HepG2 (cell line): ENCODE measurements at regions not wholly inside any gene's neighbourhood (a gene's known extent, or its start where the extent isn't known, plus 50 kb on each side); places are given as distances from the start of the nearest gene placed in this dataset.
A peak's percentile ranks its signal among the peaks of the same experiment; 100 is the strongest.

Experiments
- ATAC-seq: fragments of 200-7000 bp; cut with Tn5 transposase; 3 replicates; pipeline ENCODE4 v1.9.1; 2020; ENCODE audit warnings: mild to moderate bottlenecking, moderate library complexity
- BruUV-seq: library from RNA; stranded (reverse); fragments of 400-500 nt; replicated peaks from 2 replicates; lab custom pipeline; 2021; lab: Mats Ljungman, UMichigan
- CTCF ChIA-PET: fragments of 300-600 bp; formaldehyde crosslinking; extraction: SDS; loops from one replicate; lab custom pipeline; 2021; ENCODE audit warnings: low total read pairs, inconsistent platforms, low intra/inter-chr PET ratio; lab: Yijun Ruan, JAX
- POLR2A ChIA-PET: fragments of 350-600 bp; sonication (Branson Sonifier 250); formaldehyde crosslinking; loops from one replicate; lab custom pipeline; 2020; ENCODE audit warnings: antibody characterized with exemption, inconsistent platforms; lab: Yijun Ruan, JAX
- DNase-seq: peaks from one replicate; pipeline ENCODE4 v3.0.0-alpha.2; 2015; ENCODE audit warnings: low spot score
- FAIRE-seq: peaks from 3 replicates; lab custom pipeline; 2011; peaks lifted over from hg19 to GRCh38; lab: Jason Lieb, UNC
- H2AFZ ChIP-seq: one replicate; pipeline ENCODE4 v1.6.1; 2011; ENCODE audit warnings: low read length, inconsistent platforms
- H3K27ac ChIP-seq: fragments of 300-600 bp; 3 replicates; pipeline ENCODE4 v1.8.0; 2011; ENCODE audit warnings: mixed run types, mild to moderate bottlenecking, mixed read lengths, low read length, inconsistent platforms; ENCODE audit not compliant: insufficient read depth; ENCODE audit errors: extremely low read length
- H3K27me3 ChIP-seq, 2 experiments: fragments of 200-600 bp in 1 of 2; 2 replicates in 1 of 2; 3 replicates in 1 of 2; pipeline versions ENCODE4 v1.6.0 to v1.8.0; 2011; ENCODE audit warnings: low read length in 2 of 2, mild to moderate bottlenecking in 2 of 2, moderate library complexity in 2 of 2, inconsistent platforms in 1 of 2; ENCODE audit not compliant: insufficient read depth in 2 of 2, control insufficient read depth in 1 of 2
- H3K36me3 ChIP-seq, 2 experiments: fragments of 200-600 bp in 1 of 2; replicated peaks in 1 of 2; 2 replicates in 1 of 2; 3 replicates in 1 of 2; pipeline versions ENCODE4 v1.5.1 to v1.8.0; 2011; ENCODE audit warnings: low read length in 2 of 2, inconsistent platforms in 1 of 2; ENCODE audit not compliant: insufficient read depth in 2 of 2, control insufficient read depth in 1 of 2
- H3K4me1 ChIP-seq: 2 replicates; pipeline ENCODE4 v1.5.1; 2012; ENCODE audit warnings: low read length, inconsistent platforms; ENCODE audit not compliant: insufficient read depth
- H3K4me2 ChIP-seq: 2 replicates; pipeline ENCODE4 v1.6.0; 2011; ENCODE audit warnings: low read depth, low read length, inconsistent platforms
- H3K4me3 ChIP-seq, 3 experiments: fragments of 200-600 bp in 1 of 3; sonication (generic), shearing (Covaris generic) in 1 of 3; replicated peaks in 1 of 3; 2 replicates each; pipeline ENCODE4 v1.5.1; 2011 to 2016; ENCODE audit warnings: low read length in 3 of 3, inconsistent platforms in 2 of 3, low read depth in 2 of 3, mild to moderate bottlenecking in 2 of 3, control low read depth in 1 of 3, mixed read lengths in 1 of 3; ENCODE audit not compliant: insufficient read depth in 1 of 3
- H3K79me2 ChIP-seq: one replicate; pipeline ENCODE4 v1.6.1; 2011; ENCODE audit warnings: low read length, inconsistent platforms; ENCODE audit not compliant: insufficient read depth
- H3K9ac ChIP-seq: 2 replicates; pipeline ENCODE4 v1.6.0; 2011; ENCODE audit warnings: mild to moderate bottlenecking, low read depth, low read length, inconsistent platforms; ENCODE audit not compliant: insufficient read depth
- H3K9me3 ChIP-seq: 2 replicates; pipeline ENCODE4 v1.5.1; 2012; ENCODE audit warnings: mild to moderate bottlenecking, low read length
- H4K20me1 ChIP-seq: 2 replicates; pipeline ENCODE4 v1.6.0; 2011; ENCODE audit warnings: inconsistent platforms, mild to moderate bottlenecking, low read length, moderate library complexity; ENCODE audit not compliant: insufficient read depth
- AGO2 ChIP-seq: fragments of 200-400 bp; formaldehyde crosslinking; optimal IDR thresholded peaks from 2 replicates; pipeline ENCODE3; 2017; ENCODE audit warnings: mild to moderate bottlenecking, low read depth, low read length, moderate library complexity
- HNF4A ChIP-seq: sonication (generic); formaldehyde crosslinking; IDR thresholded peaks from 2 replicates; pipeline ENCODE4 v1.4.0; 2020; ENCODE audit warnings: missing genetic modification reagents
- ZBTB38 ChIP-seq: sonication (generic); formaldehyde crosslinking; IDR thresholded peaks from 2 replicates; pipeline ENCODE4 v1.5.1; 2020; ENCODE audit warnings: mild to moderate bottlenecking, missing genetic modification reagents
- ZSCAN12 ChIP-seq: sonication (generic); formaldehyde crosslinking; IDR thresholded peaks from 2 replicates; pipeline ENCODE4 v1.9.0; 2021; ENCODE audit warnings: mild to moderate bottlenecking, missing genetic modification reagents
- WGBS: methylation state at CpG from one replicate; pipeline ENCODE4 v1.1.6; 2017; ENCODE audit warnings: low lambda C conversion rate; 5-methylcytosine and 5-hydroxymethylcytosine counted together
- in situ Hi-C: cut with HindIII; loops from 2 replicates; pipeline ENCODE4 v1.10.0; 2017; ENCODE audit warnings: low pct_unique_long_range_greater_than_20kb; ENCODE audit not compliant: extremely low pct_ligation_motif_present
- intact Hi-C: fragments of 100-400 bp; cut with micrococcal nuclease; formaldehyde crosslinking; loops from one replicate; pipeline ENCODE4 v1.10.0; 2022; ENCODE audit not compliant: unreplicated experiment
- TF ChIP-seq, protein P1 (sequence below): sonication (generic); formaldehyde crosslinking; IDR thresholded peaks from 2 replicates; pipeline ENCODE4 v1.5.0; 2020; ENCODE audit warnings: mild to moderate bottlenecking, missing genetic modification reagents, moderate library complexity
- TF ChIP-seq, protein P2 (sequence below): sonication (generic); formaldehyde crosslinking; IDR thresholded peaks from 2 replicates; pipeline ENCODE4 v1.4.0; 2020; ENCODE audit warnings: missing genetic modification reagents
- TF ChIP-seq, protein P3 (sequence below): sonication (generic); formaldehyde crosslinking; IDR thresholded peaks from 2 replicates; pipeline ENCODE4 v1.4.0; 2020; ENCODE audit warnings: missing genetic modification reagents

DNA sequence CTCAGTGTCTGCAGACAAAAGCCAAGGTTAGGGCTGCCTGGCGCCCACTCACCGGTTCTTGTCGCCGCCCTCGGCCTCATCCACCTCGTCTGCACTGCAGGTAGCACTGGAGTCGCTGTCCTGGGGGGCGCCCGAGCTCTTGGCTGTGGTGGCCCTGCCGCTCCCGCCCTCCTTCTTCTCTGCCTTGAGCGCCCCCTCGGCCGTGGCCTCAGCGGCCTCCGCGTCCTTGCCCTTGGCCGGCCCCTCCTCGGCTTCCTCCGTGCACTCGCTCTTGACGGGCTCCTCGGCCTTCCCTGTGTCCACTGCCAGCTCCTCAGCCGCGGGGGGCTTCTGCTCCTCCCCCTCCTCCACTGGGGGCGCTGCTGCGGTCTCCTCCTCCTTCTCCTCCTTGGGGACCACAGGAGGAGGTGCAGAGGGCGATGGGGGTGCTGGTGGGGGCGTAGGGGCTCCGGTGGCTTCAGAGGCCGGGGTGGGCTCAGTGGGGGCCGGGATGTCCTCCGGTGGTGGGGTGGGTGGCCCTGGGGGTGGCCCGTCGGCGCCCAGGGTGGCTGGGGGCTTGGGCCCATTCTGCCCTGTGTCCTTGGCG is 77.2 kb downstream of the RFLNA start:
- Histone ChIP-seq H3K27ac (no peak overlapping the region), H3K27me3 (no peaks in the 10 kb centered on the region), H3K4me3 (no peak overlapping the region), H3K9me3 (no peaks in the 10 kb centered on the region), H3K36me3 (peaks cover 2 to 29% of the 10 kb centered on the region in 2 experiments; a peak in 4 of 5 replicates), H3K4me1 (peaks cover 51% of the 10 kb centered on the region), H3K4me2 (no peak overlapping the region), H3K9ac (no peak overlapping the region), H2AFZ (no peak overlapping the region), H3K79me2 (no peaks in the 10 kb centered on the region), H4K20me1 (no peaks in the 10 kb centered on the region)
- no peak for FAIRE-seq
- in situ Hi-C loops, result no loop called here
- ChIA-PET CTCF (no interaction called here), POLR2A (interaction anchor here (0.9 to 2.6 kb wide), 2 partner anchors 17 to 147 kb away, joined by 3 to 9 read pairs; no protein-coding TSS in a partner anchor)
- TF ChIP-seq ZSCAN12 (CRISPR knock-in tag) (no peak), AGO2 (peak; percentile 44)
- TF ChIP-seq, protein P1, sequence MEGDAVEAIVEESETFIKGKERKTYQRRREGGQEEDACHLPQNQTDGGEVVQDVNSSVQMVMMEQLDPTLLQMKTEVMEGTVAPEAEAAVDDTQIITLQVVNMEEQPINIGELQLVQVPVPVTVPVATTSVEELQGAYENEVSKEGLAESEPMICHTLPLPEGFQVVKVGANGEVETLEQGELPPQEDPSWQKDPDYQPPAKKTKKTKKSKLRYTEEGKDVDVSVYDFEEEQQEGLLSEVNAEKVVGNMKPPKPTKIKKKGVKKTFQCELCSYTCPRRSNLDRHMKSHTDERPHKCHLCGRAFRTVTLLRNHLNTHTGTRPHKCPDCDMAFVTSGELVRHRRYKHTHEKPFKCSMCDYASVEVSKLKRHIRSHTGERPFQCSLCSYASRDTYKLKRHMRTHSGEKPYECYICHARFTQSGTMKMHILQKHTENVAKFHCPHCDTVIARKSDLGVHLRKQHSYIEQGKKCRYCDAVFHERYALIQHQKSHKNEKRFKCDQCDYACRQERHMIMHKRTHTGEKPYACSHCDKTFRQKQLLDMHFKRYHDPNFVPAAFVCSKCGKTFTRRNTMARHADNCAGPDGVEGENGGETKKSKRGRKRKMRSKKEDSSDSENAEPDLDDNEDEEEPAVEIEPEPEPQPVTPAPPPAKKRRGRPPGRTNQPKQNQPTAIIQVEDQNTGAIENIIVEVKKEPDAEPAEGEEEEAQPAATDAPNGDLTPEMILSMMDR (CRISPR knock-in tag), result 0 out of 2 replicates have a peak, but pooled peaks have one; percentile 3
- intact Hi-C loops, result no loop called here
- no peak for DNase-seq
- ATAC-seq, result no peak
- WGBS, result 96% methylated on average over 34 of the region's 37 CpGs
- BruUV-seq, result no TSS peak

DNA sequence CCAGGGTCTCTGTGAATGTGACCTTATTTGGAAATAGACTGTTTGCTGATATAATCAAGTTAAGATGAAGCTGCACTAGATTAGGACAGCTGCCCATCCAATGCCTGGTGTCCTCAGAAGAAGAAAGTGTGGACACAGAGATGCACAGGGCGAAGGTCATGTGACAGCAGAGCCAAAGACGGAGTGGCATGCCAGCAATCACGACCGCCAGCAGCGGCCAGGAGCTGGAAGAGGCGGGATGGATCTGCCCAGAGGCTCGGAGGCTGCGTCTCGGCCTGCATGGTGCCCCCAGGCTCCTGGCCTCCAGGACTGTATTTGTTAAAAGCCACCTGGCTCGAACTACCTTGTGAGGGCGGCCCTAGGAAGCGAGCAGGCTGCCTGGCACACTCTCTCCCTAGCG is 76.5 kb downstream of the RFLNA start:
- ChIA-PET POLR2A (interaction anchor here (0.9 to 2.6 kb wide), 2 partner anchors 18 to 148 kb away, joined by 3 to 9 read pairs; no protein-coding TSS in a partner anchor), CTCF (no interaction called here)
- H3K4me2 ChIP-seq, result no peak overlapping the region
- no peak overlapping the region for H3K9ac ChIP-seq
- H3K27me3 ChIP-seq, result no peaks in the 10 kb centered on the region
- no peaks in the 10 kb centered on the region for H3K9me3 ChIP-seq
- no peak overlapping the region for H3K27ac ChIP-seq
- no peaks in the 10 kb centered on the region for H3K79me2 ChIP-seq
- intact Hi-C loops (no loop called here), in situ Hi-C loops (no loop called here)
- DNase-seq (no peak), ATAC-seq (no peak), FAIRE-seq (no peak)
- no peak overlapping the region for H3K4me3 ChIP-seq
- peaks cover 51% of the 10 kb centered on the region for H3K4me1 ChIP-seq
- BruUV-seq, result no TSS peak
- no peak overlapping the region for H2AFZ ChIP-seq
- peaks cover 2 to 22% of the 10 kb centered on the region in 2 experiments; a peak in 3 of 5 replicates for H3K36me3 ChIP-seq
- 78% methylated on average over 6 of the region's 13 CpGs for WGBS
- no peaks in the 10 kb centered on the region for H4K20me1 ChIP-seq
- TF ChIP-seq, protein P2, sequence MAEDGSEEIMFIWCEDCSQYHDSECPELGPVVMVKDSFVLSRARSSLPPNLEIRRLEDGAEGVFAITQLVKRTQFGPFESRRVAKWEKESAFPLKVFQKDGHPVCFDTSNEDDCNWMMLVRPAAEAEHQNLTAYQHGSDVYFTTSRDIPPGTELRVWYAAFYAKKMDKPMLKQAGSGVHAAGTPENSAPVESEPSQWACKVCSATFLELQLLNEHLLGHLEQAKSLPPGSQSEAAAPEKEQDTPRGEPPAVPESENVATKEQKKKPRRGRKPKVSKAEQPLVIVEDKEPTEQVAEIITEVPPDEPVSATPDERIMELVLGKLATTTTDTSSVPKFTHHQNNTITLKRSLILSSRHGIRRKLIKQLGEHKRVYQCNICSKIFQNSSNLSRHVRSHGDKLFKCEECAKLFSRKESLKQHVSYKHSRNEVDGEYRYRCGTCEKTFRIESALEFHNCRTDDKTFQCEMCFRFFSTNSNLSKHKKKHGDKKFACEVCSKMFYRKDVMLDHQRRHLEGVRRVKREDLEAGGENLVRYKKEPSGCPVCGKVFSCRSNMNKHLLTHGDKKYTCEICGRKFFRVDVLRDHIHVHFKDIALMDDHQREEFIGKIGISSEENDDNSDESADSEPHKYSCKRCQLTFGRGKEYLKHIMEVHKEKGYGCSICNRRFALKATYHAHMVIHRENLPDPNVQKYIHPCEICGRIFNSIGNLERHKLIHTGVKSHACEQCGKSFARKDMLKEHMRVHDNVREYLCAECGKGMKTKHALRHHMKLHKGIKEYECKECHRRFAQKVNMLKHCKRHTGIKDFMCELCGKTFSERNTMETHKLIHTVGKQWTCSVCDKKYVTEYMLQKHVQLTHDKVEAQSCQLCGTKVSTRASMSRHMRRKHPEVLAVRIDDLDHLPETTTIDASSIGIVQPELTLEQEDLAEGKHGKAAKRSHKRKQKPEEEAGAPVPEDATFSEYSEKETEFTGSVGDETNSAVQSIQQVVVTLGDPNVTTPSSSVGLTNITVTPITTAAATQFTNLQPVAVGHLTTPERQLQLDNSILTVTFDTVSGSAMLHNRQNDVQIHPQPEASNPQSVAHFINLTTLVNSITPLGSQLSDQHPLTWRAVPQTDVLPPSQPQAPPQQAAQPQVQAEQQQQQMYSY (CRISPR knock-in tag), result peak; percentile 74
- 0 out of 2 replicates have a peak, but pooled peaks have one; percentile 18 for TF ChIP-seq HNF4A (CRISPR knock-in tag)
- TF ChIP-seq ZBTB38 (CRISPR knock-in tag), result peak; percentile 63; the same call in 1 of the 2 replicates
- TF ChIP-seq, protein P3, sequence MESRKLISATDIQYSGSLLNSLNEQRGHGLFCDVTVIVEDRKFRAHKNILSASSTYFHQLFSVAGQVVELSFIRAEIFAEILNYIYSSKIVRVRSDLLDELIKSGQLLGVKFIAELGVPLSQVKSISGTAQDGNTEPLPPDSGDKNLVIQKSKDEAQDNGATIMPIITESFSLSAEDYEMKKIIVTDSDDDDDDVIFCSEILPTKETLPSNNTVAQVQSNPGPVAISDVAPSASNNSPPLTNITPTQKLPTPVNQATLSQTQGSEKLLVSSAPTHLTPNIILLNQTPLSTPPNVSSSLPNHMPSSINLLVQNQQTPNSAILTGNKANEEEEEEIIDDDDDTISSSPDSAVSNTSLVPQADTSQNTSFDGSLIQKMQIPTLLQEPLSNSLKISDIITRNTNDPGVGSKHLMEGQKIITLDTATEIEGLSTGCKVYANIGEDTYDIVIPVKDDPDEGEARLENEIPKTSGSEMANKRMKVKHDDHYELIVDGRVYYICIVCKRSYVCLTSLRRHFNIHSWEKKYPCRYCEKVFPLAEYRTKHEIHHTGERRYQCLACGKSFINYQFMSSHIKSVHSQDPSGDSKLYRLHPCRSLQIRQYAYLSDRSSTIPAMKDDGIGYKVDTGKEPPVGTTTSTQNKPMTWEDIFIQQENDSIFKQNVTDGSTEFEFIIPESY (CRISPR knock-in tag), result peak; percentile 97
